Omental fat pad (tissue), 3 donors: ENCODE measurements at regions not wholly inside any gene's neighbourhood (a gene's known extent, or its start where the extent isn't known, plus 50 kb on each side); places are given as distances from the start of the nearest gene placed in this dataset.

ENCODE experiments used
- ATAC-seq: fragments of 150-250 bp; one replicate; pipeline ENCODE4 v1.9.1; 2016; ENCODE audit warnings: mild to moderate bottlenecking, moderate library complexity; ENCODE audit not compliant: low FRiP score
- DNase-seq: peaks from one replicate; pipeline ENCODE4 v3.0.0-alpha.2; 2019; ENCODE audit warnings: low spot score
- CTCF ChIP-seq, 3 donors: fragments of 450-650 bp; IDR thresholded peaks; one replicate each; pipeline ENCODE4 v1.5.1; 2016 to 2017; ENCODE audit warnings: antibody characterized with exemption in 3 of 3, mild to moderate bottlenecking in 3 of 3, moderate library complexity in 2 of 3

- DNase-seq (no peak), ATAC-seq (no peak)
- TF ChIP-seq CTCF (IDR thresholded peaks at IDR 0.05): no peak
These were observed 403.6 kb downstream of the RRAGC start for GRCh38 chr1:38455829-38456530.

GRCh38 chr1:38454749-38455441, 404.7 kb downstream of the RRAGC start:
- no peak for ATAC-seq
- no peak for TF ChIP-seq CTCF (IDR thresholded peaks at IDR 0.05)
- DNase-seq: no peak

- ATAC-seq (no peak), DNase-seq (no peak)
- no peak for TF ChIP-seq CTCF (IDR thresholded peaks at IDR 0.05)
These were observed 405.3 kb downstream of the RRAGC start for GRCh38 chr1:38454236-38454635.

GRCh38 chr1:38452246-38452645, 405.7 kb upstream of the POU3F1 start:
- DNase-seq (no peak), ATAC-seq (no peak)
- TF ChIP-seq CTCF (IDR thresholded peaks at IDR 0.05): no peak

GRCh38 chr1:38451541-38451993, 405.0 kb upstream of the POU3F1 start:
- DNase-seq: no peak
- TF ChIP-seq CTCF (IDR thresholded peaks at IDR 0.05): no peak
- no peak for ATAC-seq

GRCh38 chr1:38448893-38449292, 402.3 kb upstream of the POU3F1 start:
- TF ChIP-seq CTCF (IDR thresholded peaks at IDR 0.05): no peak
- DNase-seq: no peak
- no peak for ATAC-seq

- DNase-seq: no peak
- TF ChIP-seq CTCF (IDR thresholded peaks at IDR 0.05): no peak
- ATAC-seq: no peak
These were observed 400.3 kb upstream of the POU3F1 start for GRCh38 chr1:38446936-38447335.
